ENCODE measurements at regions not wholly inside any gene's neighbourhood (a gene's known extent, or its start where the extent isn't known, plus 50 kb on each side); places are given as distances from the start of the nearest gene placed in this dataset.
A peak's percentile ranks its signal among the peaks of the same experiment; 100 is the strongest.

DNA sequence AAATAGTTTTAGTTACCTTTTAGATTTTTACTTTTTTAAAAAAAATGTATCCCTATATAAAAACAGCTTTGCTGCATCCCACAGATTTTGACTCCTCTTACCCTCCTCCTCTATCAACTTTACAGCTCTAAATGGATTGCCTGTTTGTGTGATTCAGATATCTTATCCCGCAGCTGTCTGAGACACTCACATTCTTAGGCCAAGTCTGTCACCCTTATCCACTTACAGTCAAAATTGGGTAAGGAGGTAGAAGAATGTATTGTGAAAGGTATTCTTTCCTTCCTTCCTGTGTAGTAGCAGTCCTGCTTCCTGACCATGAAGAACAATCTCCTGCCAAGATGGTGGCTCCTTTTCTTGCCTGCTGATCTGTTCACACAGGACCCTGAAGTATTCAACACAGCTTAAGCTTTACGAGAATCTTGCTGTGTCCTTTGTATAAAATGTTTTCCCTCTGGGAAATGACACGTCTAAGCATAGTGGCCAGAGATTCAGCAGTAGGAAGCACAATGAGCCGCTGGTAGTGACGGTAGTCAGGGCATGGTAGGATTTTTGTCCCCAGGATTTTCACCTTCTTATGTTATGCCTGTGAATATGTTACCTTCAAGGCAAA, 67.7 kb upstream of the ST8SIA4 start:
- H3K9me3 Mint-ChIP-seq, result peaks cover 0 to 2% (median 0%) of the 10 kb centered on the region in 5 donors
- H3K9me3 ChIP-seq (ENCODE audit: low read length), result no peaks in the 10 kb centered on the region
- H3K4me3 Mint-ChIP-seq, result no peak overlapping the region
- no peak for DNase-seq
- no peak overlapping the region for H3K4me3 ChIP-seq (ENCODE audit: low read length)
- peaks cover 7% of the 10 kb centered on the region in 2 donors for H3K27me3 Mint-ChIP-seq
- no peaks in the 10 kb centered on the region for H3K27me3 ChIP-seq (ENCODE audit: insufficient read depth, low read length, poor library complexity, severe bottlenecking)
- ChIA-PET CTCF (no interaction called here), POLR2A (no interaction called here)
- H3K27ac ChIP-seq (ENCODE audit: low read depth, low read length), result no peak overlapping the region
- H3K4me1 ChIP-seq (ENCODE audit: insufficient read depth, low read length), result no peaks in the 10 kb centered on the region
- no peaks in the 10 kb centered on the region for H3K4me1 Mint-ChIP-seq
- H3K36me3 Mint-ChIP-seq, result no peaks in the 10 kb centered on the region
- H3K36me3 ChIP-seq (ENCODE audit: insufficient read depth, low read length), result no peaks in the 10 kb centered on the region
- no peak overlapping the region for H3K27ac Mint-ChIP-seq

DNA sequence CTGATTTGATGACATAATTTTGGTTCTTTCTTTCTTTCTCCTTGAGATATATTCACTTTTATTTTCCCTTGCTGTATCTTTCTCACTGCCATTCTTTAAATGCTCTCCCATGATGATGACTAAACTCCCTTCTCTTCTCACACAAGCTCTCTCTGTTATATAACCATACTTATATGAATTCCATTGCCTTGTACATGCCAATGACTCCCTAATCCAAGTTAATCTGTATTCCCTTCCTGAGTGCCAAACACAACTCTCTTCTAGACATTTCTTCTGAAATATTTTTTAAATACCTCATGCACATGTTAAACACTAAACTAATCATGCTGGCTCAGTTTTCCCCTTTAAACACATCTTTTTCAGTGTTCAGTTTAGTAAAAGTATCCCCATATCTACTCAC, 62.2 kb upstream of the ST8SIA4 start:
- no peak overlapping the region for H3K4me3 ChIP-seq (ENCODE audit: low read length)
- Mint-ChIP-seq H3K27me3 (no peaks in the 10 kb centered on the region), H3K9me3 (peaks cover 7 to 16% (median 10%) of the 10 kb centered on the region in 5 donors), H3K4me1 (no peaks in the 10 kb centered on the region), H3K4me3 (no peak overlapping the region), H3K27ac (peak overlapping the region in 1 of 8 donors; percentile 7), H3K36me3 (no peaks in the 10 kb centered on the region)
- ChIA-PET CTCF (no interaction called here), POLR2A (no interaction called here)
- H3K27me3 ChIP-seq (ENCODE audit: insufficient read depth, low read length, poor library complexity, severe bottlenecking), result no peaks in the 10 kb centered on the region
- no peaks in the 10 kb centered on the region for H3K9me3 ChIP-seq (ENCODE audit: low read length)
- no peaks in the 10 kb centered on the region for H3K4me1 ChIP-seq (ENCODE audit: insufficient read depth, low read length)
- DNase-seq, result no peak
- no peaks in the 10 kb centered on the region for H3K36me3 ChIP-seq (ENCODE audit: insufficient read depth, low read length)
- H3K27ac ChIP-seq (ENCODE audit: low read depth, low read length), result no peak overlapping the region

Measured in CD8-positive, alpha-beta memory T cell (primary cell).